GM10248 (cell line): ENCODE measurements at regions not wholly inside any gene's neighbourhood (a gene's known extent, or its start where the extent isn't known, plus 50 kb on each side); places are given as distances from the start of the nearest gene placed in this dataset.

Source experiments
- CTCF ChIA-PET: fragments of 300-600 bp; sonication (Branson Sonifier 250); formaldehyde crosslinking; extraction: SDS; loops from one replicate; lab custom pipeline; 2021; ENCODE audit warnings: antibody characterized with exemption; lab: Yijun Ruan, JAX
- POLR2A ChIA-PET: fragments of 350-650 bp; sonication (Branson Sonifier 250); formaldehyde crosslinking; extraction: SDS; loops from one replicate; lab custom pipeline; 2020; ENCODE audit warnings: antibody characterized with exemption; lab: Yijun Ruan, JAX
- DNase-seq: peaks from one replicate; pipeline ENCODE4 v3.0.0; 2012; ENCODE audit errors: extremely low spot score
- CTCF ChIP-seq: IDR thresholded peaks from 2 replicates; pipeline ENCODE4 v1.5.1; 2012; ENCODE audit warnings: mild to moderate bottlenecking, low read depth; ENCODE audit errors: extremely low read depth, missing control alignments, control extremely low read depth

- no peak for DNase-seq
- ChIA-PET CTCF (interaction anchor here (2.1 to 2.6 kb wide), 2 partner anchors 9 to 18 kb away, joined by 10 read pairs; no protein-coding TSS in a partner anchor), POLR2A (no interaction called here)
- no peak for TF ChIP-seq CTCF
These were observed 123.9 kb upstream of the NXT1 start for GRCh38 chr20:23226612-23227265.

- TF ChIP-seq CTCF, result no peak
- ChIA-PET POLR2A (no interaction called here), CTCF (interaction anchor here (1.2 to 2.6 kb wide), 3 partner anchors 10 to 20 kb away, joined by 3 to 10 read pairs (median 10); no protein-coding TSS in a partner anchor)
- DNase-seq, result no peak
These were observed 125.1 kb upstream of the NXT1 start for GRCh38 chr20:23225407-23226060.

GRCh38 chr20:23224806-23225205 is 125.8 kb upstream of the NXT1 start:
- no peak for DNase-seq
- POLR2A ChIA-PET, result no interaction called here
- TF ChIP-seq CTCF, result no peak
- CTCF ChIA-PET, result interaction anchor here (0.7 to 2.6 kb wide), 3 partner anchors 10 to 20 kb away, joined by 3 to 10 read pairs (median 3); no protein-coding TSS in a partner anchor

- TF ChIP-seq CTCF, result no peak
- POLR2A ChIA-PET, result no interaction called here
- no peak for DNase-seq
- CTCF ChIA-PET, result interaction anchor here (0.7 to 2.1 kb wide), 3 partner anchors 11 to 23 kb away, joined by 3 to 9 read pairs (median 6); no protein-coding TSS in a partner anchor
These were observed 126.5 kb upstream of the NXT1 start for GRCh38 chr20:23223908-23224580.

- POLR2A ChIA-PET, result no interaction called here
These were observed 127.9 kb upstream of the NXT1 start for GRCh38 chr20:23222531-23223200.

More at GRCh38 chr20:23222531-23223200, 127.9 kb upstream of the NXT1 start:
- no peak for DNase-seq
- CTCF ChIA-PET, result interaction anchor here (2.0 to 2.1 kb wide), 2 partner anchors 12 to 22 kb away, joined by 6 to 9 read pairs; no protein-coding TSS in a partner anchor
- TF ChIP-seq CTCF, result no peak
